Upper lobe of left lung (tissue), 6 donors: ENCODE measurements at regions not wholly inside any gene's neighbourhood (a gene's known extent, or its start where the extent isn't known, plus 50 kb on each side); places are given as distances from the start of the nearest gene placed in this dataset.
A peak's percentile ranks its signal among the peaks of the same experiment; 100 is the strongest.

Source experiments
- ATAC-seq, 2 donors: fragments of 200-7000 bp; cut with Tn5 transposase; one replicate each; pipeline ENCODE4 v1.9.1; 2022; ENCODE audit warnings: mild to moderate bottlenecking in 2 of 2, moderate library complexity in 2 of 2; ENCODE audit not compliant: low FRiP score in 2 of 2
- DNase-seq, 2 donors: peaks; one replicate each; pipeline ENCODE4 v3.0.0-alpha.2; 2019 to 2020
- H3K27ac ChIP-seq, 4 donors: fragments of 200-600 bp; sonication (generic); one replicate each; pipeline ENCODE4 v1.5.1; 2016 to 2019
- H3K27me3 ChIP-seq, 4 donors: fragments of 200-600 bp; sonication (generic); one replicate each; pipeline ENCODE4 v1.5.1; 2017 to 2019
- H3K36me3 ChIP-seq, 4 donors: fragments of 200-600 bp; sonication (generic); one replicate each; pipeline ENCODE4 v1.5.1; 2016 to 2019
- H3K4me1 ChIP-seq, 4 donors: fragments of 200-600 bp; sonication (generic); one replicate each; pipeline ENCODE4 v1.5.1; 2018 to 2019
- H3K4me3 ChIP-seq, 4 donors: fragments of 200-600 bp; sonication (generic); one replicate each; pipeline ENCODE4 v1.5.1; 2017 to 2019; ENCODE audit warnings: mild to moderate bottlenecking in 2 of 4, moderate library complexity in 1 of 4
- H3K9me3 ChIP-seq, 4 donors: fragments of 200-600 bp; sonication (generic); one replicate each; pipeline ENCODE4 v1.5.1; 2018 to 2019
- EP300 ChIP-seq, 4 donors: sonication (generic); formaldehyde crosslinking; IDR thresholded peaks; one replicate each; pipeline ENCODE4 v1.5.1; 2017; ENCODE audit warnings: antibody characterized with exemption in 4 of 4, control low read depth in 2 of 4
- POLR2A ChIP-seq, 4 donors: fragments of 450-650 bp; IDR thresholded peaks; one replicate each; pipeline ENCODE4 v1.5.1; 2016 to 2017; ENCODE audit warnings: antibody characterized with exemption in 4 of 4, mild to moderate bottlenecking in 2 of 4
- POLR2AphosphoS5 ChIP-seq, 2 donors: sonication (generic); formaldehyde crosslinking; IDR thresholded peaks; one replicate each; pipeline ENCODE4 v1.5.1; 2017; ENCODE audit warnings: antibody characterized with exemption in 2 of 2
- WGBS, 2 donors: methylation state at CpG; one replicate each; pipeline ENCODE4 v1.1.5; 2017 to 2018; 5-methylcytosine and 5-hydroxymethylcytosine counted together
- TF ChIP-seq, protein P1 (sequence below), 6 experiments: fragments of 450-650 bp in 4 of 6; fragments of 200-600 bp in 2 of 6; sonication (generic) in 2 of 6; IDR thresholded peaks; one replicate each; pipeline ENCODE4 v1.5.1; 2016 to 2019; ENCODE audit warnings: antibody characterized with exemption in 6 of 6
- donor health status: DM: no; HTN: no; CAD: no; lungs with moderate emphysema.
- donor health status: DM: no; HTN: yes; CAD: no; lungs with severe emphysema.

DNA sequence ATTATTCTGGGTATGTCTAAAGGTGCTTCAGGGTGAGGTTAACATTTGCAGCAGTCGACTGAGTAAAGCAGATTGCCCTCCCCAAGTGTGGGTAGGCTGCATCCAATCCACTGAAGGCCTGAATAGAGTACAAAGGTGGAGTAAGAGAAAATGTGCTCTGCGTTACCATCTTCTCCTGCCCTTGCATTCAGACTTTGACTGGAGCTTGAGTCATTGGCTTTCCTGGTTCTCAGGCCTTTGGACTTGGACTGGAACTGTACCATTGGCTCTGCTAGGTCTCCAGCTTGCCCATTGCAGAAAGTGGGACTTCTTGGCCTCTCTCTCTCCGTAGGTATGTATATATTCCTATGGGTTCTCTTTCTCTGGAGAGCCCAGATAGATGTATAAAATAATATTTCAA is 120.9 kb upstream of the CNTLN start:
- Histone ChIP-seq H3K9me3 (no peaks in the 10 kb centered on the region), H3K4me1 (no peaks in the 10 kb centered on the region), H3K4me3 (no peak overlapping the region), H3K27ac (no peak overlapping the region), H3K36me3 (no peaks in the 10 kb centered on the region), H3K27me3 (no peaks in the 10 kb centered on the region)
- DNase-seq (no peak), ATAC-seq (no peak)
- TF ChIP-seq POLR2A (IDR thresholded peaks at IDR 0.05) = no peak
- TF ChIP-seq POLR2AphosphoS5 (IDR thresholded peaks at IDR 0.05) = no peak
- TF ChIP-seq, protein P1, sequence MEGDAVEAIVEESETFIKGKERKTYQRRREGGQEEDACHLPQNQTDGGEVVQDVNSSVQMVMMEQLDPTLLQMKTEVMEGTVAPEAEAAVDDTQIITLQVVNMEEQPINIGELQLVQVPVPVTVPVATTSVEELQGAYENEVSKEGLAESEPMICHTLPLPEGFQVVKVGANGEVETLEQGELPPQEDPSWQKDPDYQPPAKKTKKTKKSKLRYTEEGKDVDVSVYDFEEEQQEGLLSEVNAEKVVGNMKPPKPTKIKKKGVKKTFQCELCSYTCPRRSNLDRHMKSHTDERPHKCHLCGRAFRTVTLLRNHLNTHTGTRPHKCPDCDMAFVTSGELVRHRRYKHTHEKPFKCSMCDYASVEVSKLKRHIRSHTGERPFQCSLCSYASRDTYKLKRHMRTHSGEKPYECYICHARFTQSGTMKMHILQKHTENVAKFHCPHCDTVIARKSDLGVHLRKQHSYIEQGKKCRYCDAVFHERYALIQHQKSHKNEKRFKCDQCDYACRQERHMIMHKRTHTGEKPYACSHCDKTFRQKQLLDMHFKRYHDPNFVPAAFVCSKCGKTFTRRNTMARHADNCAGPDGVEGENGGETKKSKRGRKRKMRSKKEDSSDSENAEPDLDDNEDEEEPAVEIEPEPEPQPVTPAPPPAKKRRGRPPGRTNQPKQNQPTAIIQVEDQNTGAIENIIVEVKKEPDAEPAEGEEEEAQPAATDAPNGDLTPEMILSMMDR (IDR thresholded peaks at IDR 0.05) = no peak
- no peak for TF ChIP-seq EP300 (IDR thresholded peaks at IDR 0.05)
- WGBS, 2 donors = 69 to 75% methylated on average over 3 of the region's 3 CpGs

DNA sequence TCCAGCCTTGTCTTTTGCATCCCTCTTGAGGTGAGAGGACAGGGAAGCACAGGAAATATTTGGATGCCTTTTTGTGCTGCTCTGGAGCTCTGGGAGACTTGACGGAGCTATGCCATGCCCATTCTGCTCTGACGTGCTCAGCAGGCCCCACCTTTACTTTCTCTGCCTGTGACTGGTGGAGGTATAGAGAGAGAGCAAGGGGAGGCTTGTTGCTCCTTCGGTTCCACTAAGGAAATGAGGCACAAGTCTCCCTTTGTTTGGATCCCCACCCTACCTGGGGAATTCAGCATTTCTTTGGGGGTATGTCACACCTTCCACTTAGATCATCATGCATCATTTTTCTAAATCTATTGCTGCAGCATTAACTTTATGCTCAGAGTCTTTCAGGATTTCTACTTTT is 121.8 kb upstream of the CNTLN start:
- no peaks in the 10 kb centered on the region for H3K9me3 ChIP-seq
- H3K4me1 ChIP-seq = no peaks in the 10 kb centered on the region
- H3K27me3 ChIP-seq = no peaks in the 10 kb centered on the region
- H3K27ac ChIP-seq = no peak overlapping the region
- WGBS, 2 donors = 67 to 68% methylated on average over 3 of the region's 3 CpGs
- no peaks in the 10 kb centered on the region for H3K36me3 ChIP-seq
- ATAC-seq (no peak), DNase-seq (no peak)
- no peak overlapping the region for H3K4me3 ChIP-seq
- TF ChIP-seq EP300 (IDR thresholded peaks at IDR 0.05) (no peak), POLR2AphosphoS5 (IDR thresholded peaks at IDR 0.05) (no peak), POLR2A (IDR thresholded peaks at IDR 0.05) (no peak)
- TF ChIP-seq, protein P1 (IDR thresholded peaks at IDR 0.05) = no peak

DNA sequence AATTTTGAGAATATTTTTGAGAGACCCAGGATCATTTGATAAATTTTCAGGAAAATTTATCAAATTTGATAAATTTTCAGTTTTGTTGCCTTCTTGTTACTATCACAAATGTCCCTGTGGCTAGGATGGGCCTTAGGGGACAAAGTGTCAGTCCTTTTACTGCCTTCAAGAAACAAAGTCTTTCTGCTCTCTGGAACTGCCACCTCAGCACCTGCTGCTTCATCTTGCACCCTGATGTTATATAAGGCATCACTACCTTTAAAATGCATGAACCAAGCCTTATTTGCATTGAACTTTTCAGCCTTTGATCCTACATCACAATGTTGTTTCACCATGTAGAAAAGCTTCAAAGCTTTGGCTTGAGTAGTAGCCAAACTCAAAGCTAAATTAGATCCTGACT is 123.0 kb upstream of the CNTLN start:
- no peak overlapping the region for H3K27ac ChIP-seq
- DNase-seq (no peak), ATAC-seq (no peak)
- H3K4me3 ChIP-seq = no peak overlapping the region
- H3K9me3 ChIP-seq = no peaks in the 10 kb centered on the region
- TF ChIP-seq POLR2AphosphoS5 (IDR thresholded peaks at IDR 0.05) (no peak), POLR2A (IDR thresholded peaks at IDR 0.05) (no peak), EP300 (IDR thresholded peaks at IDR 0.05) (no peak)
- TF ChIP-seq, protein P1 (IDR thresholded peaks at IDR 0.05) = no peak
- H3K36me3 ChIP-seq = no peaks in the 10 kb centered on the region
- H3K4me1 ChIP-seq = no peaks in the 10 kb centered on the region
- H3K27me3 ChIP-seq = no peaks in the 10 kb centered on the region

DNA sequence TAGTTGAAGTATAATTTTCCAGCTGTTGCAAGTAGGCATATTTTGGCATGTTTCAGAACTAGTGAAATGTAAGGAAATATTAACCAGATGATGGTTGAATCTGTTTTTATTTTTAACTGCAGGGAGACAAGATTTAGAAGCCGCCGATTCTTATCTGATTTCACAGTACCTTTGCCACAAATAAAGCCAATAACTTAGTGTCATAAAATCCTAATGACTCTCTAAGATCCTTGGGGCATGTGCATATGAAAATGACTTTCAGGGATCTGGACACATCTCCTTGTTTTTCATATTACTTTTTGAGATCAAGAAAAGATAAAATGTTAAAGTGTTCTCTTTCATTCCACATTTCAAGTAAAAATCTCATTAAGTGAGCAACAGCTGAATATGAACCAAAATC is 125.8 kb upstream of the CNTLN start:
- TF ChIP-seq POLR2AphosphoS5 (IDR thresholded peaks at IDR 0.05) (no peak), POLR2A (IDR thresholded peaks at IDR 0.05) (no peak), EP300 (IDR thresholded peaks at IDR 0.05) (no peak)
- TF ChIP-seq, protein P1 (IDR thresholded peaks at IDR 0.05) = no peak
- ATAC-seq = no peak
- WGBS, 2 donors = 89 to 90% methylated on average over 2 of the region's 2 CpGs
- DNase-seq = no peak
- Histone ChIP-seq H3K27me3 (no peaks in the 10 kb centered on the region), H3K4me3 (no peak overlapping the region), H3K4me1 (peaks cover 0 to 2% (median 0%) of the 10 kb centered on the region in 4 donors), H3K9me3 (no peaks in the 10 kb centered on the region), H3K27ac (no peak overlapping the region), H3K36me3 (no peaks in the 10 kb centered on the region)

DNA sequence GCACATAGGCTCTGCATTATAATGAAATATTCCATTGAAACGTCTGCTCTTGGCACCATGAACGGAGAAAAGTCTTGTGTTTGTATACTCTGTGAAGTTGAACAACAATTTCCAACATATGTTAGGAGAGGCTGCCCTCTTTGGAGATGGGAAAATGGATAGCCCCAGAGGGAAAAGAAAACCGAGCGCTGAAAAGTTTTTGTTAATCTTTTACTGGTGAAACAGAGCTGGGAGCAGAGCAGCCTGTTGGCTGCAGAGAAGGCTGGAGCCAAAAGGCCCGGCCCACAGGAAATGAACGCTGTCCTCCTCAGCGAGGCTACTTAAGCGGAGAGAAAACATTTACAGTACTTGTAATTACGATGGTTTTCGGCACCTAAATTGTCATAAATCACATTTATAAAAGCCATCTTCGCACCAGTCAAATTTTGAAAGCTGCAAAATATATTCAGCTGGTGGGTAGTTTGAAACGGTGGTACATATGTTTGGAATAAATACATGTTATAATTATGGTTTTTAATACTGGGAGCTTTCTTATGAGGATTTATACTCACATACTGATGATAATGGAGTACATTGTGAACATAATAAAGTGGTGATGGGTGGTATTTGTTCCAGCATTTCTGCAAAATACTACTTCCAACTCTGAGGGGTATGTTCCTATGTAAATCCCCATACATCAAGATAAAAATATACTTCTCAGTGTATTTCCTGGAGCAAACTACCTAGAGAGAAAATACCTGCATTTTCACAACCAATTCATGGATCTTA is 129.6 kb upstream of the CNTLN start:
- 17 to 19% methylated on average over 12 of the region's 12 CpGs for WGBS, 2 donors
- no peaks in the 10 kb centered on the region for H3K9me3 ChIP-seq
- H3K27me3 ChIP-seq = no peaks in the 10 kb centered on the region
- no peaks in the 10 kb centered on the region for H3K36me3 ChIP-seq
- DNase-seq (peak in 1 of 2 donors; percentile 31), ATAC-seq (peak in 1 of 2 donors; percentile 90)
- peak overlapping the region in 2 of 4 donors; percentile 7 to 17 for H3K4me3 ChIP-seq
- TF ChIP-seq POLR2A (IDR thresholded peaks at IDR 0.05) = no peak
- no peak for TF ChIP-seq EP300 (IDR thresholded peaks at IDR 0.05)
- TF ChIP-seq, protein P1 (IDR thresholded peaks at IDR 0.05) = no peak
- TF ChIP-seq POLR2AphosphoS5 (IDR thresholded peaks at IDR 0.05) = no peak
- H3K27ac ChIP-seq = no peak overlapping the region
- peaks cover 0 to 2% (median 0%) of the 10 kb centered on the region in 4 donors for H3K4me1 ChIP-seq
